ENCODE measurements at regions not wholly inside any gene's neighbourhood (a gene's known extent, or its start where the extent isn't known, plus 50 kb on each side); places are given as distances from the start of the nearest gene placed in this dataset.

DNA sequence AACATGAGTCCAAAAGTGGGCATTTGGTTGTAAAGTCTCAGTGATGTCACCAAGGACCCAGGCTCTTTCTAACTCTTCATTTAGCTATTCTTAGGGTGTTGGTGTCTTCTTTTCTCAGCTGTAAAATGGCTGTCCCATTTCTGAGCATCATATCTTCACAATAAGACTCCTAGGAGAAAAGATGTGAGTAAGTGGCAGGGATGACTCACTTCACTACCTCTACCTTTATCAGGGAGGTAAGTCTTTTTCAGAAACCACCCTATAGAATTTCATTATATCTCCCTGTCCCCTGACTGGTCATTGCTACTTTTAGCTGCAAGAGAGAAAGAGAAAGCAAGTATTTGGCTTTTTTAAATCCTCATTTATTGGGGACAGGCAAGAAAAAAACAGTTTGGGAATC is 300.2 kb upstream of the RBMS3 start:
- Histone ChIP-seq H3K9ac (ENCODE audit: insufficient read depth, low read length) (no peak overlapping the region), H3K4me2 (ENCODE audit: extremely low read depth, insufficient read depth, low read length) (no peak overlapping the region), H3K9me3 (ENCODE audit: control insufficient read depth, insufficient read depth, low read depth, low read length) (no peaks in the 10 kb centered on the region), H3K27ac (ENCODE audit: insufficient read depth, low read length) (no peak overlapping the region), H3K4me3 (replicated peaks in 1 of 4; ENCODE audit: control extremely low read depth in 1 of 4, insufficient read depth in 1 of 4, low read depth in 3 of 4, low read length in 4 of 4) (no peak overlapping the region), H3K27me3 (ENCODE audit: control insufficient read depth, insufficient read depth, low read length) (no peaks in the 10 kb centered on the region), H3K36me3 (ENCODE audit: control insufficient read depth, insufficient read depth, low read length) (no peaks in the 10 kb centered on the region), H3K79me2 (ENCODE audit: control insufficient read depth, insufficient read depth, low read length) (no peaks in the 10 kb centered on the region), H4K20me1 (ENCODE audit: control insufficient read depth, extremely low read depth, insufficient read depth, low read length) (no peaks in the 10 kb centered on the region), H2AFZ (ENCODE audit: low read length) (no peak overlapping the region), H3K4me1 (ENCODE audit: control insufficient read depth, extremely low read depth, insufficient read depth, low read length) (no peaks in the 10 kb centered on the region)
- TF ChIP-seq, protein P1, sequence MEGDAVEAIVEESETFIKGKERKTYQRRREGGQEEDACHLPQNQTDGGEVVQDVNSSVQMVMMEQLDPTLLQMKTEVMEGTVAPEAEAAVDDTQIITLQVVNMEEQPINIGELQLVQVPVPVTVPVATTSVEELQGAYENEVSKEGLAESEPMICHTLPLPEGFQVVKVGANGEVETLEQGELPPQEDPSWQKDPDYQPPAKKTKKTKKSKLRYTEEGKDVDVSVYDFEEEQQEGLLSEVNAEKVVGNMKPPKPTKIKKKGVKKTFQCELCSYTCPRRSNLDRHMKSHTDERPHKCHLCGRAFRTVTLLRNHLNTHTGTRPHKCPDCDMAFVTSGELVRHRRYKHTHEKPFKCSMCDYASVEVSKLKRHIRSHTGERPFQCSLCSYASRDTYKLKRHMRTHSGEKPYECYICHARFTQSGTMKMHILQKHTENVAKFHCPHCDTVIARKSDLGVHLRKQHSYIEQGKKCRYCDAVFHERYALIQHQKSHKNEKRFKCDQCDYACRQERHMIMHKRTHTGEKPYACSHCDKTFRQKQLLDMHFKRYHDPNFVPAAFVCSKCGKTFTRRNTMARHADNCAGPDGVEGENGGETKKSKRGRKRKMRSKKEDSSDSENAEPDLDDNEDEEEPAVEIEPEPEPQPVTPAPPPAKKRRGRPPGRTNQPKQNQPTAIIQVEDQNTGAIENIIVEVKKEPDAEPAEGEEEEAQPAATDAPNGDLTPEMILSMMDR (conservative IDR thresholded peaks at IDR 0.05 in 1 of 2, IDR thresholded peaks at IDR 0.05 in 1 of 2; ENCODE audit: low read depth in 1 of 2, low read length in 2 of 2), result no peak
- TF ChIP-seq EZH2 (IDR thresholded peaks at IDR 0.05; ENCODE audit: low read length, missing control alignments), result no peak
- no peak for DNase-seq (ENCODE audit: low read depth in 2 of 2)

DNA sequence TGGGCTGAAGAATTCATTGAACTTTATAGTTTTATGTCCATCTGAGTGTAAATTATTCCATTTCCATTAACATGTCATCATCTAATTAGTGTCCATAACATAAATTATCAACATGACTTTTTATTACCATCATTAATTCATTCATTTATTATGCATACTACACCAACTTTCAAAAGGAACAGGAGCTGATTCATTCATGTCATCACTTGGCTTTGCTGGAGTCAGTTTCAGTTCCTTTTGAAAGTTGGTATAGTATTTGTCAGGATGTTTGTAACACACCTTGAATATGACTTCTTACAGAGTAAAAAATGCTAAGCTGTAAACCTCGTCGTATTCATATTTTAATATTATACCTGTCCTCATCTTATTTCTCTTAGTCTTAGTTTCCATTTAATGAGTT is 298.0 kb upstream of the RBMS3 start:
- TF ChIP-seq, protein P1 (conservative IDR thresholded peaks at IDR 0.05 in 1 of 2, IDR thresholded peaks at IDR 0.05 in 1 of 2; ENCODE audit: low read depth in 1 of 2, low read length in 2 of 2), result no peak
- TF ChIP-seq EZH2 (IDR thresholded peaks at IDR 0.05; ENCODE audit: low read length, missing control alignments), result no peak
- Histone ChIP-seq H4K20me1 (ENCODE audit: control insufficient read depth, extremely low read depth, insufficient read depth, low read length) (no peaks in the 10 kb centered on the region), H3K9ac (ENCODE audit: insufficient read depth, low read length) (no peak overlapping the region), H3K4me3 (replicated peaks in 1 of 4; ENCODE audit: control extremely low read depth in 1 of 4, insufficient read depth in 1 of 4, low read depth in 3 of 4, low read length in 4 of 4) (no peak overlapping the region), H3K4me2 (ENCODE audit: extremely low read depth, insufficient read depth, low read length) (no peak overlapping the region), H3K36me3 (ENCODE audit: control insufficient read depth, insufficient read depth, low read length) (no peaks in the 10 kb centered on the region), H3K27me3 (ENCODE audit: control insufficient read depth, insufficient read depth, low read length) (no peaks in the 10 kb centered on the region), H3K79me2 (ENCODE audit: control insufficient read depth, insufficient read depth, low read length) (no peaks in the 10 kb centered on the region), H3K4me1 (ENCODE audit: control insufficient read depth, extremely low read depth, insufficient read depth, low read length) (no peaks in the 10 kb centered on the region), H3K9me3 (ENCODE audit: control insufficient read depth, insufficient read depth, low read depth, low read length) (no peaks in the 10 kb centered on the region), H3K27ac (ENCODE audit: insufficient read depth, low read length) (no peak overlapping the region), H2AFZ (ENCODE audit: low read length) (no peak overlapping the region)
- DNase-seq (ENCODE audit: low read depth in 2 of 2), result no peak

GRCh38 chr3:28986922-28987321 is 293.9 kb upstream of the RBMS3 start:
- Histone ChIP-seq H3K9ac (ENCODE audit: insufficient read depth, low read length) (no peak overlapping the region), H3K9me3 (ENCODE audit: control insufficient read depth, insufficient read depth, low read depth, low read length) (no peaks in the 10 kb centered on the region), H3K4me2 (ENCODE audit: extremely low read depth, insufficient read depth, low read length) (no peak overlapping the region), H3K4me1 (ENCODE audit: control insufficient read depth, extremely low read depth, insufficient read depth, low read length) (no peaks in the 10 kb centered on the region), H3K36me3 (ENCODE audit: control insufficient read depth, insufficient read depth, low read length) (no peaks in the 10 kb centered on the region), H3K27ac (ENCODE audit: insufficient read depth, low read length) (no peak overlapping the region), H3K27me3 (ENCODE audit: control insufficient read depth, insufficient read depth, low read length) (no peaks in the 10 kb centered on the region), H4K20me1 (ENCODE audit: control insufficient read depth, extremely low read depth, insufficient read depth, low read length) (no peaks in the 10 kb centered on the region), H2AFZ (ENCODE audit: low read length) (no peak overlapping the region), H3K4me3 (replicated peaks in 1 of 4; ENCODE audit: control extremely low read depth in 1 of 4, insufficient read depth in 1 of 4, low read depth in 3 of 4, low read length in 4 of 4) (no peak overlapping the region), H3K79me2 (ENCODE audit: control insufficient read depth, insufficient read depth, low read length) (no peaks in the 10 kb centered on the region)
- DNase-seq (ENCODE audit: low read depth in 2 of 2), result no peak
- TF ChIP-seq, protein P1 (conservative IDR thresholded peaks at IDR 0.05 in 1 of 2, IDR thresholded peaks at IDR 0.05 in 1 of 2; ENCODE audit: low read depth in 1 of 2, low read length in 2 of 2), result no peak
- TF ChIP-seq EZH2 (IDR thresholded peaks at IDR 0.05; ENCODE audit: low read length, missing control alignments), result no peak

Data from fibroblast of lung (primary cell).